Large intestine (tissue), 3 donors: ENCODE measurements at regions not wholly inside any gene's neighbourhood (a gene's known extent, or its start where the extent isn't known, plus 50 kb on each side); places are given as distances from the start of the nearest gene placed in this dataset.

Experiments
- DNase-seq, 2 donors: peaks; one replicate each; pipeline versions ENCODE4 v3.0.0 to v3.0.0-alpha.2; 2013
- H3K27ac ChIP-seq: one replicate; pipeline ENCODE4 v1.5.1; 2013; ENCODE audit warnings: low read length
- H3K27me3 ChIP-seq: 2 replicates; pipeline ENCODE4 v1.6.1; 2013; ENCODE audit warnings: low read length; ENCODE audit not compliant: control insufficient read depth, insufficient read depth
- H3K36me3 ChIP-seq: 2 replicates; pipeline ENCODE4 v1.6.1; 2013; ENCODE audit warnings: low read length; ENCODE audit not compliant: control insufficient read depth, insufficient read depth
- H3K4me1 ChIP-seq: one replicate; pipeline ENCODE4 v1.6.1; 2013; ENCODE audit warnings: low read length; ENCODE audit not compliant: control insufficient read depth, insufficient read depth
- H3K4me3 ChIP-seq: one replicate; pipeline ENCODE4 v1.5.1; 2013; ENCODE audit warnings: low read length
- H3K9me3 ChIP-seq: one replicate; pipeline ENCODE4 v1.6.1; 2013; ENCODE audit warnings: mild to moderate bottlenecking, low read depth, low read length, moderate library complexity; ENCODE audit not compliant: control insufficient read depth
- WGBS: methylation state at CpG from one replicate; pipeline ENCODE4 v1.1.5; 2013; ENCODE audit warnings: low lambda C conversion rate; ENCODE audit not compliant: insufficient coverage; 5-methylcytosine and 5-hydroxymethylcytosine counted together

DNA sequence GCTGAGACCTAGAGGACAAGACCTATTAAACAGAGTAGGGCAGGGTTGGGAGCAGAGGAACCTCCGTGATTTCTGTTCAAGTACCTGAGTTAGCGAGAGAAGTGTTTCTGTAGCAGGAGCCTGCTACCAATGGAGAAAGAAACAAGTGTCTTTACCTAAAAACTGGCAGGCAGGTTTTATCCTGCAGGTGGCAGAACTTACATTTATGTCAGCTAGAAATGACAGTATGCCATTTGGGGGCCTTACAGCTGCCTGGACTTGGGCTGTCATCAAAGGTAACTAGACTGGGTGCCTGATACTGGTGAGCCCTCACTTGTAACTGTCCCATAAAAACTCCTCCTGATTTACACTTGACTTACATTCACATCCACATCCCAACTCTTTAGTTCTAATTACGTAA is 185.3 kb upstream of the MIR17HG start:
- no peak overlapping the region for H3K4me3 ChIP-seq
- DNase-seq: peak in 1 of 2 donors; percentile 20
- H3K27me3 ChIP-seq: no peaks in the 10 kb centered on the region
- H3K4me1 ChIP-seq: no peaks in the 10 kb centered on the region
- H3K27ac ChIP-seq: no peak overlapping the region
- H3K36me3 ChIP-seq: no peaks in the 10 kb centered on the region
- WGBS: 100% methylated on average over 1 of the region's 3 CpGs
- H3K9me3 ChIP-seq: no peaks in the 10 kb centered on the region

DNA sequence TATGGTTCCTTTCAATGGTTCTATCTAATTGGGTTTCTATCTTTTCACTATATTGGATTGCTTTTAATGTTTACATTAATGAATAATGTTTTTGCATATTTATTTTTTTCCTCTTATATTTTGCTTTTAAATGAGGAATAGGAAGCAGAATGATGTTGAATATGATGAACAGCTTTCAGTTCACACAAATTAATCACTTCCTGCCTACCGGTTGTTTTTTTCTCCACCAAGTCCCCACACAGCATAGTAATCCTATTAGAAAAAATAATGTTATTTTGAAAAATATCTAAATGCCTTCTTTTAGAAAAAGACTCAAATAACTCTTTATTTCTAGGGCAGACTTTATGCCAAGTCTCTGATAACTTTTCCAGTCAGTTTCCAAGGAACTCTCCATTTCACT is 184.9 kb upstream of the MIR17HG start:
- DNase-seq: no peak
- Histone ChIP-seq H3K4me1 (no peaks in the 10 kb centered on the region), H3K27ac (no peak overlapping the region), H3K36me3 (no peaks in the 10 kb centered on the region), H3K9me3 (no peaks in the 10 kb centered on the region), H3K4me3 (no peak overlapping the region), H3K27me3 (no peaks in the 10 kb centered on the region)
- 89% methylated on average over 1 of the region's 1 CpG for WGBS

GRCh38 chr13:91165758-91166157 is 181.7 kb upstream of the MIR17HG start:
- H3K4me1 ChIP-seq: no peaks in the 10 kb centered on the region
- no peak overlapping the region for H3K4me3 ChIP-seq
- DNase-seq: no peak
- WGBS: no CpG with 5 or more reads among the region's 3 CpGs
- no peaks in the 10 kb centered on the region for H3K36me3 ChIP-seq
- H3K9me3 ChIP-seq: no peaks in the 10 kb centered on the region
- H3K27ac ChIP-seq: no peak overlapping the region
- H3K27me3 ChIP-seq: no peaks in the 10 kb centered on the region

GRCh38 chr13:91166714-91167511 is 180.6 kb upstream of the MIR17HG start:
- WGBS: no CpG with 5 or more reads among the region's 2 CpGs
- Histone ChIP-seq H3K27me3 (no peaks in the 10 kb centered on the region), H3K27ac (no peak overlapping the region), H3K4me1 (no peaks in the 10 kb centered on the region), H3K4me3 (no peak overlapping the region), H3K36me3 (no peaks in the 10 kb centered on the region), H3K9me3 (no peaks in the 10 kb centered on the region)
- no peak for DNase-seq

DNA sequence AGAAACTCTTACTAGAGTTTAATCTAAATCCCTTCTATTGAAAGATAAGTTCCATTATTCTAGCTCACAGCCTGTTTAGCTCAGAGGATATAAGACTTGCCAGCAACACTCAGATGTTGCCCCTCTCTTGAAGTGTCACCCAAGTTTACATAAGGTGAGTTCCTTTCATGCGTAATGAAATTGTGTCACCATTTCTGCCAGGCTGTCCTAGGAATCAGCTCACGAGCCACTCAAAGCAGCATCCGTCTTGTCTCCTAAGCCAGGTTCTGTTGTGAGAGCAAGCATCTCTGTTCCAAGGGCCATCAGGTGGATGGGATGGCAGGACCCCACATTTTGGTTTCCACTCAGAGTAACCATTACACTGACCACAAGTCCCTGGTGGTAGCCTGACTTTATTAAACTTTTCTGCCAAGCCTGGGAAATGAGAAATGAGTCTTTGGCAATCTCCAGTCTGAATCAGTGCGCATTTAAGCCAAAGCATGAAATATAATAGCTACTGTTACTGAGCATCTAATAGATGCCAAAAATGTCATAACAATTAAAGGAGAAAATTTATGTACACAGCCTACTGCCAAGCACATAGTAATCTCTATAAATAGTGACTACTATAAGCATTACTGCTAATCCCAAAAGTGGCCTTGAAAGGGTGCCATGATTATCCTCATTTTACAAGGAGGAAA is 179.6 kb upstream of the MIR17HG start:
- no peaks in the 10 kb centered on the region for H3K27me3 ChIP-seq
- H3K4me1 ChIP-seq: no peaks in the 10 kb centered on the region
- no peak overlapping the region for H3K27ac ChIP-seq
- no CpG with 5 or more reads among the region's 4 CpGs for WGBS
- H3K9me3 ChIP-seq: no peaks in the 10 kb centered on the region
- no peak for DNase-seq
- H3K36me3 ChIP-seq: no peaks in the 10 kb centered on the region
- H3K4me3 ChIP-seq: no peak overlapping the region

DNA sequence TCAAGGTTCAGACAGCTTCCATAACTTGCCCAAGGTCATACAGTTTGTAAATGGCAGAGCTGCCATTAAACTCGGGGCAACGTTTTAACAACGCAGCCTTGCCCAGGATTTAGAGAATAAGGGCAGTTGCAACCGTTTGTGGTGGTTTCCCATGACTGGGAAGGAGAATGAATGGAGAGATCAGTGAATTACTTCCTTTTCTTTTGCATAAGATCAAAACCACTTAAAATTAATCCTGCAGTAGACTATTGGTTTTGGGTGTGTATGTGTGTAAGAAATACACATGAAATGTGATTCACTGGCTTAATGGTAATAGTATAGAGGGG is 179.1 kb upstream of the MIR17HG start:
- no peak for DNase-seq
- WGBS: no CpG with 5 or more reads among the region's 4 CpGs
- H3K27me3 ChIP-seq: no peaks in the 10 kb centered on the region
- H3K4me3 ChIP-seq: no peak overlapping the region
- H3K4me1 ChIP-seq: no peaks in the 10 kb centered on the region
- H3K36me3 ChIP-seq: no peaks in the 10 kb centered on the region
- no peaks in the 10 kb centered on the region for H3K9me3 ChIP-seq
- H3K27ac ChIP-seq: no peak overlapping the region

DNA sequence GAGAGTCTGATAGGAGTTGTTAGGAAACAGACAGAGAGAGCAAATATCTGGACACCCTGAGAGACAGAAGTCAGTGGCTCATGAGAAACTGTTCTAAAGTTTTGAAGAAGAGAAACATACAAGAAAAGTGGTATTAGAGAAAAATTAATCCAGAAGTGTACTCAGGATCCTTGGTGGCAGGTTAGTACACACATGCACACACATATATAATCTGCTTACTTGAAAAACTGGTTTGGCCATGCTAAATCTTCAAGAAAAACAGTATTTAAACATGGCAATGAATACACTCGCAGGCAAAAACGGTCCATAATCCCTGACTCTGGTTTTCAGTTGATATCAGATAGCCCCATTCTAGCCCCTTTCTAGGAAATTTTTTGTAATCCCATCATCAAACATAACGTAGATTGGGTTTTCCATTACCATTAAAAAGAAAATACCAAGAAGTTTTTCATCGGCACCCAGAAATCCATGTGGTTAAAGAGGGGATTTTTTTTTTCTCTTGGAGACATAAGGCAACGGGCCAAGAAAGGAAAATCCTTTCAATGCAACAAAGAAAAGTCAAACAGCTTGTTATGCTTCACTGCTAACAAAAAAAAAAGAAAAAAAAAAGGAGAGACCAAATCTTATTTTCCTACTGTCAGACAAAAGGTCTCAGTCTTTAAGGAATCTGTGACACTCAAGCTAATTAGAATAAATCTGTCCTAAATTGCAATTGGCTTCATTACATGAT is 178.0 kb upstream of the MIR17HG start:
- Histone ChIP-seq H3K36me3 (no peaks in the 10 kb centered on the region), H3K9me3 (no peaks in the 10 kb centered on the region), H3K27me3 (no peaks in the 10 kb centered on the region), H3K4me1 (no peaks in the 10 kb centered on the region), H3K4me3 (no peak overlapping the region), H3K27ac (no peak overlapping the region)
- WGBS: 50% methylated on average over 4 of the region's 5 CpGs
- DNase-seq: no peak

DNA sequence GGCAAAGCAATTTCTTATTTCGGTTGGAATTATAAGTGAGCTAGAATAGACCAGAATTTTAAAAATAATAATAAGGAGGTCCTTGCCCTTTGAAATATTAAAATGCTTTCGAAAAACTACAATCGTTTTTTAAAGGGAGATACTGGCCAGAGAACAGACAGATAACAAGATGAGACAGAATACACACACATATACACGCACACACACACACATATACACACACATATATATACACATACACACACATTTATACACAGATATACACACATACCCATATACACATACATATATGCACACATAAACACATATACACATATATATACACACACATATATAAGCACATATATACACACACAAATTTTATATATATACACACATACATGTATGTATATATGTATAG is 175.3 kb upstream of the MIR17HG start:
- WGBS: 100% methylated on average over 3 of the region's 4 CpGs
- H3K4me3 ChIP-seq: no peak overlapping the region
- peaks cover 2% of the 10 kb centered on the region for H3K27me3 ChIP-seq
- no peak for DNase-seq
- H3K4me1 ChIP-seq: no peaks in the 10 kb centered on the region
- H3K36me3 ChIP-seq: no peaks in the 10 kb centered on the region
- no peak overlapping the region for H3K27ac ChIP-seq
- H3K9me3 ChIP-seq: peaks cover 6% of the 10 kb centered on the region

DNA sequence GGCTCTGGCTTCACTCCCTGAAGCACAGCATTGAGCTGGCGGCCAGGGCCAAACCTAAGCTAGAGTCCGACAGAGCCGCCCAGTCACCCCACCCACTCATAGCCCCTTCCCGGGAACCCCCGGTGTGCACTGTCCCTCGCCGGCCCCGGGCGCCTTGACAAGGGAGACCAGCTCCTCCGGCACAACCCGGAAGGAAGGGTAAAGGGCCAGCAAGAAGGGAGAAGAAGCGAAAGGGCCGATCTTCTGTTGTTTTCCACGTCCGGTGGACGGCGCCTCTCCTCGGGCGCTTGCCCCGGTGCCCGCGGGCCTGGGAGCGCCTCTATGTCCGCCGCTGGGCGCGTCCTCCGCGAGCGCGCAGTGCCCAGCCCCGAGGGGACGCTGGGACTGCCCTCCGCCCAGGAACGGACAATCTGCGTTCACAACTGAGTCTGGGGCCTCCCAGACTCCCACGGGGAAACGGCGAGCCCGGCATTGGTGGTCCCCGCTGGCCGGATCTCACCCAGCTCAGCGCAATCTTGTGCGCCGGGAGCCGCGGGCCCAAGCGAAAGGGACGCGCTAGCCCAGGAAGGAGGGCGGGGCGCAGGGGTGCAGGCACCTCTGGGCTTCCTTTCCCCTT is 172.5 kb upstream of the MIR17HG start:
- Histone ChIP-seq H3K36me3 (no peaks in the 10 kb centered on the region), H3K27me3 (peaks cover 2% of the 10 kb centered on the region), H3K4me3 (peak overlapping the region; percentile 56), H3K27ac (no peak overlapping the region), H3K4me1 (no peaks in the 10 kb centered on the region), H3K9me3 (peaks cover 6% of the 10 kb centered on the region)
- no CpG with 5 or more reads among the region's 52 CpGs for WGBS
- peak in 1 of 2 donors; percentile 44 for DNase-seq

- no peaks in the 10 kb centered on the region for H3K36me3 ChIP-seq
- no peak for DNase-seq
- 100% methylated on average over 1 of the region's 1 CpG for whole genome bisulfite sequencing
- H3K27ac ChIP-seq: no peak overlapping the region
- H3K27me3 ChIP-seq: peaks cover 2% of the 10 kb centered on the region
- H3K4me3 ChIP-seq: no peak overlapping the region
- H3K9me3 ChIP-seq: peaks cover 6% of the 10 kb centered on the region
- H3K4me1 ChIP-seq: peaks cover 10% of the 10 kb centered on the region
Observed at GRCh38 chr13:91178099-91178498, 169.4 kb upstream of the MIR17HG start.
